ENCODE measurements at regions not wholly inside any gene's neighbourhood (a gene's known extent, or its start where the extent isn't known, plus 50 kb on each side); places are given as distances from the start of the nearest gene placed in this dataset.

GRCh38 chr7:112596981-112597380 lies 116.2 kb downstream of the LSMEM1 start:
- DNase-seq (ENCODE audit: low spot score): no peak
- no peak for TF ChIP-seq CTCF (IDR thresholded peaks at IDR 0.05; ENCODE audit: extremely low read depth, missing control alignments)

GRCh38 chr7:112603673-112604072 lies 122.9 kb downstream of the LSMEM1 start:
- DNase-seq (ENCODE audit: low spot score): no peak
- no peak for TF ChIP-seq CTCF (IDR thresholded peaks at IDR 0.05; ENCODE audit: extremely low read depth, missing control alignments)

GRCh38 chr7:112610636-112611035 lies 129.8 kb downstream of the LSMEM1 start:
- TF ChIP-seq CTCF (IDR thresholded peaks at IDR 0.05; ENCODE audit: extremely low read depth, missing control alignments): no peak
- no peak for DNase-seq (ENCODE audit: low spot score)

GRCh38 chr7:112615701-112616100 lies 134.9 kb downstream of the LSMEM1 start:
- no peak for TF ChIP-seq CTCF (IDR thresholded peaks at IDR 0.05; ENCODE audit: extremely low read depth, missing control alignments)
- no peak for DNase-seq (ENCODE audit: low spot score)

- no peak for DNase-seq (ENCODE audit: low spot score)
- no peak for TF ChIP-seq CTCF (IDR thresholded peaks at IDR 0.05; ENCODE audit: extremely low read depth, missing control alignments)
Measured at GRCh38 chr7:112616295-112616694, 135.5 kb downstream of the LSMEM1 start.

GRCh38 chr7:112619343-112619742 lies 138.6 kb downstream of the LSMEM1 start:
- no peak for DNase-seq (ENCODE audit: low spot score)

GRCh38 chr7:112622159-112622715 lies 141.4 kb downstream of the LSMEM1 start:
- DNase-seq (ENCODE audit: low spot score): no peak
- no peak for TF ChIP-seq CTCF (IDR thresholded peaks at IDR 0.05; ENCODE audit: extremely low read depth, missing control alignments)

More at GRCh38 chr7:112619343-112619742, 138.6 kb downstream of the LSMEM1 start:
- no peak for TF ChIP-seq CTCF (IDR thresholded peaks at IDR 0.05; ENCODE audit: extremely low read depth, missing control alignments)

All from GM20000 (cell line).